HCT116 (cell line): ENCODE measurements at regions not wholly inside any gene's neighbourhood (a gene's known extent, or its start where the extent isn't known, plus 50 kb on each side); places are given as distances from the start of the nearest gene placed in this dataset.

ENCODE experiments used
- EGR1 ChIP-seq: IDR thresholded peaks from 2 replicates; pipeline ENCODE4 v1.6.1; 2012; ENCODE audit warnings: low read depth
- EZH2phosphoT487 ChIP-seq: fragments of 200-600 bp; IDR thresholded peaks from 2 replicates; pipeline ENCODE4 v1.6.1; 2018; ENCODE audit warnings: antibody characterized with exemption, borderline replicate concordance
- TF ChIP-seq, protein P1 (sequence below), 3 experiments: fragments of 200-600 bp in 1 of 3; sonication (generic) in 1 of 3; IDR thresholded peaks in 2 of 3; conservative IDR thresholded peaks in 1 of 3; 2 replicates each; pipeline ENCODE4 v1.5.1; 2012 to 2017; ENCODE audit warnings: low read depth in 2 of 3, low read length in 2 of 3, antibody characterized with exemption in 1 of 3, borderline replicate concordance in 1 of 3, control low read depth in 1 of 3, mild to moderate bottlenecking in 1 of 3, mixed read lengths in 1 of 3, mixed run types in 1 of 3, moderate library complexity in 1 of 3; ENCODE audit not compliant: insufficient read depth in 1 of 3
- TF ChIP-seq, protein P2 (sequence below): IDR thresholded peaks from 2 replicates; pipeline ENCODE4 v1.6.1; 2012

DNA sequence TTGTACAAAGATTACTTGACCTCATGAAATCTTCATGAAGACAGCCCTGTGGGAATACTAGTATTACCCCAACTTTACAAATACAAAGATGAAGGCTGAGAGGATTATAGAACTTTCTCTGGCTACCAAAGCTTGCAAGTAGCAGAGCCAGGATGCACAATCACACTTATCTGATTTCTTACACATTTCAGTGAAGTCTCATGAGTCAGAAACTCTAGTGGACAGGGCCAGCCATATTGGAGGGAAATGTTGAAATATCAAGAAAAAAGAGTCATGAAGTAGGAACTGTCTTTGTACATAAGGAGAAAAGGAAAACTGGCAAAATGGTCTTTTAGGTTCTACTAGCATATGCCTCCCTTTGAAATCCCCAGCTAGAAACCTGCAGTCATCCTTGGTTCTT lies 369.6 kb upstream of the WWC1 start:
- TF ChIP-seq EZH2phosphoT487, result no peak
- TF ChIP-seq, protein P1, sequence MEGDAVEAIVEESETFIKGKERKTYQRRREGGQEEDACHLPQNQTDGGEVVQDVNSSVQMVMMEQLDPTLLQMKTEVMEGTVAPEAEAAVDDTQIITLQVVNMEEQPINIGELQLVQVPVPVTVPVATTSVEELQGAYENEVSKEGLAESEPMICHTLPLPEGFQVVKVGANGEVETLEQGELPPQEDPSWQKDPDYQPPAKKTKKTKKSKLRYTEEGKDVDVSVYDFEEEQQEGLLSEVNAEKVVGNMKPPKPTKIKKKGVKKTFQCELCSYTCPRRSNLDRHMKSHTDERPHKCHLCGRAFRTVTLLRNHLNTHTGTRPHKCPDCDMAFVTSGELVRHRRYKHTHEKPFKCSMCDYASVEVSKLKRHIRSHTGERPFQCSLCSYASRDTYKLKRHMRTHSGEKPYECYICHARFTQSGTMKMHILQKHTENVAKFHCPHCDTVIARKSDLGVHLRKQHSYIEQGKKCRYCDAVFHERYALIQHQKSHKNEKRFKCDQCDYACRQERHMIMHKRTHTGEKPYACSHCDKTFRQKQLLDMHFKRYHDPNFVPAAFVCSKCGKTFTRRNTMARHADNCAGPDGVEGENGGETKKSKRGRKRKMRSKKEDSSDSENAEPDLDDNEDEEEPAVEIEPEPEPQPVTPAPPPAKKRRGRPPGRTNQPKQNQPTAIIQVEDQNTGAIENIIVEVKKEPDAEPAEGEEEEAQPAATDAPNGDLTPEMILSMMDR (IDR thresholded peaks at IDR 0.05 in 2 of 3, conservative IDR thresholded peaks at IDR 0.05 in 1 of 3; ENCODE audit: borderline replicate concordance in 1 of 3, insufficient read depth in 1 of 3, low read depth in 2 of 3, low read length in 2 of 3), result no peak
- TF ChIP-seq, protein P2, sequence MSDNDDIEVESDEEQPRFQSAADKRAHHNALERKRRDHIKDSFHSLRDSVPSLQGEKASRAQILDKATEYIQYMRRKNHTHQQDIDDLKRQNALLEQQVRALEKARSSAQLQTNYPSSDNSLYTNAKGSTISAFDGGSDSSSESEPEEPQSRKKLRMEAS, result no peak
- TF ChIP-seq EGR1, result no peak
